A172 (cell line): ENCODE measurements at regions not wholly inside any gene's neighbourhood (a gene's known extent, or its start where the extent isn't known, plus 50 kb on each side); places are given as distances from the start of the nearest gene placed in this dataset.
A peak's percentile ranks its signal among the peaks of the same experiment; 100 is the strongest.
"Not testable (repeated sequence)": the region's sequence is repeated elsewhere in the genome, so short reads cannot be mapped to it uniquely, and the experiment has no call there.

ENCODE experiments used
- DNase-seq: peaks from one replicate; pipeline ENCODE4 v3.0.0-alpha.2; 2015; ENCODE audit warnings: low spot score

DNA sequence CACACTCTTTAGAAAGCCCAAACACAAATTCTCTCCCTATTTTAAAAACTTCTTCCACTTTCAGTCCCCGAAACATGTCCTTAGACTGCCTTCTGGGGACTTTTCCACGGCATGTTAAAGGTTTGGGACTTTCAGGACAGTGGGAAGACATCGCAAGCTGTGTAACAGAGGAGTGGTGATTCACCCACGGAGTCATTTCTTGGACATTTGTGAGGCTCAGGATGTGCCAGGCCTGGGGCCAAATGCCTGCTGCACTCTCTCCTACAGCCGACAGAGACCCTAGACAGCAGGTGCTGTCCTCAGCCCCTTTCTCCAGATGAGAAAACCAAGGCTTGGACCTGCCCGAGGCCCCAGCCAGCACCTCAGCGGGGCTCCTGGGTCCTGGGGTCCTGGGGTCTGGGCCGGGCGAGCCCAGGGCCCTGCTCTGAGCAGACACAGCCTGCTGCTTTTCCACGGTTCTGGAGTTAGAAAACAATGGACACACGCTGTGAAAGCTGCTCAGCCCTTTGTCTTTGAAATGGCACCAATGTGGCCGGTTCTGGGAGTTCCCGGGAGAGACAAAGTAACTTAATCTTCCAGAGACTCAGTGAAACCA lies 370.2 kb upstream of the SFSWAP start:
- no peak for DNase-seq

DNA sequence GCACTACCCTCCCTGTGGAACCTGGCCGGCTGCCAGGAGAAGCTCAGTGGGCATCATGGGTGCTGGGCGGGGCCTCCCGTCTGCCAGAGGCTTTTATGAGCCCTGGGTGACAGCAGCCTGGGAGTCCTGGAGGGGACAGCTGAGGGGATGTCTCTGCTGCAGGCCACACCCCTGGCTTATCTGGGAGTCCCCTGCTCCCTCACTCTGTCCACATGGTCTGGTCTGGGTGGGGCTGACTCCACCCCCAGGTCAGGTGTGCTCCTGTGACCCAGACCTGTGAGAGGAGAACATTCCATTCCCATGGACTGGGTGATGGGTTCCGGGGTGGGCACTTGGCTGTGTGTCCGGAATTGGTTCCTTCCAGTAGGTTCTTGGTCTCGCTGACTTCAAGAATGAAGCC lies 369.3 kb upstream of the SFSWAP start:
- not testable (repeated sequence) for DNase-seq

DNA sequence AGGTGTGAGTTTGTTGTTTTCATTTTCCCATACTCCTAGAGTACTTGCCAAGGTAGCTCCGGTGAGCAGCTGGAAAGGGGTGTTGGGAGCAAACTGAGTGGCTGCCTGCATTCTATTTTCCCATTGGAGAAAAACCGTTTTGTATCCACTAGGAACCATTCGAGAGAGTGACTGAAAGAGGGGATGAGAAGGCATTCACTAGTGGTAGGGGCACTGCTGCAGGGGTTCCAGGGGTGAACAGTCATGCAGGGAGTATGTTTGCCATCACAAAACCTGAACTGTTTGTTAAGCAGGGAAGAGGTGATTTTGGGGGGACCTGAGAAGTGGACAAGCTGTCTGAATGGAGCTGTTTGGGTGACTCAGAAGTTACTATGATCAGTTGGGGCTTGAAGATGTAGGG lies 367.5 kb upstream of the SFSWAP start:
- DNase-seq = not testable (repeated sequence)

DNA sequence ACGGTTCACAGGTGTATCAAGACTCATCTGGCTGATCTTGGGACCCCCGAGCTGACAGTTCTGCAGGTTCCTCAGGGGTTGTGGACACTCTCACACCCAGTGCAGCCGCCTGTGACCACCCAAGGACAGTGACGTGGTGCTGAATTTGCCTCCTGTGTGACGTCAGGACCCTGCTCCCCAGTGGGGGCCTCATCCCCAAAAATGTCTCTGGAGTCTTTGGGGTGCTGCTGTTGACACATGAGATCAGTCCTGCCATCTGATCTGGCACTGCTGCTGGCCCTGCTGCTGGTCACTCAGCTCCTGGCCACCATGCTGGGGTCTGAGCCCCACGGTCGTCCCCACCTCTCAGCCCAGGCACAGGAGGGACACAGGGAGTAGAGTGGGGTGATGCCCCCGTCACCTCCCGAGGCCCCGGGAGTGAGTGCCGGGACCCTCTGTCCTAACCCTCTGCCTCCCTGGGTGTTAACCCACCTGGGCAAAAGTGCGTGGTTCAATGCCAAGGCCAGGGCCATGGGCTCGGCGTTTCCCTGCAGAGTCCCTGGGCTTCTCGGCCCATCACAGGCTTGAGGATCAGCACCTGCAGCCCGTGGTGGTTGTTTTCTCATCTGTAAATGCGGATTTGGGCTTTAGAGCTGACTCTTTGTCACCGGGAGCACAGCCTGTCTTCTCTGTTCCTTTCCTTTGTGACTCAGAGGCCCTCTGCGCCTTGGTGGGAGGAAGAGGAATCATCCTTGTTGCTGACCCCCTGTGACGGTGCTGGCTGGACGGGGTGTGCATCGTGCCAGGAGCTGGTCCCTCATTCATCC lies 366.0 kb upstream of the SFSWAP start:
- not testable (repeated sequence) for DNase-seq

DNA sequence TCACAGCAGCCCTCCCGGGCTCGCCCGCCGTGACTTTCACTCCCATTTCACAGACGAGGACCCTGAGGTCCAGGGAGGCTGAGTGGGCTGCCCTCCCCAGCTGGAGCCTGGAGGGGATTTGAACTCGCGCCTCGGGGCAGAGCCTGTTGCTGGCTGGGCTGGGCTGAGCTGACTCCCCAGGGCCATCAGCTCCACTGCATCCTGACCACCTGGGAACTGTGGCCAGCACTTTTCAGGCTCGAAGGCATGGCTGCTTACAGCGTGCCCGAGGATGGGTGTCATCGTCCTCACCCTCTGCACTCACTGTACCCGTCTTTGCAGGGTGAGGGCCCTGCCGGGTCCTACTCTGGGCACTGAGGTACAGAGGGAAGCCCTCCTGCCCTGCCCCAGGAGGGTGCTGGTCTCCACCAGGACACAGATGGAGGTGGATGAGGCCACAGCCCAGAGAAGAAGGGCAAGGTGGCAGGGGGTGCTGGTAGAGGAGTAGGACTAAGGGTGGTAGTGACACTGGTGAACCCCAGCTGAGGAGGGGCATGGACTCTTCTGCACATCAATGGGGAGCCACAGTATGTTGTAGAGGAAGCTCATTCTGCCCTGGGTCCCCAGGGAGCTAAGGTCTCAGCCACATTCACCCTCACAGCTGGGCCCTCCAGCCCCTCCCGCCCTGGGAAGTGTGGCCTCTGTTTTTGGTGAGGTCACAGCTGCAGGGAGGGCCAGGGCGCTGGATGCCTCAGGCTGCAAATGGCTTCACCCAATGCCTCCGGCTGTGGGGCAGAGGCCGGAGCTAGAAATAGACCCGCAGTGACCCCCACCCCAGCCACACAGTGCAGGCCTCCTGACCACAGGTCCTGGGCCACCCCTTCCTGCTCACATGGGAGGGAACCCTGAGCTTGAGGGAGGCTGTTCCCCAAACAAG lies 365.1 kb upstream of the SFSWAP start:
- DNase-seq = no peak

DNA sequence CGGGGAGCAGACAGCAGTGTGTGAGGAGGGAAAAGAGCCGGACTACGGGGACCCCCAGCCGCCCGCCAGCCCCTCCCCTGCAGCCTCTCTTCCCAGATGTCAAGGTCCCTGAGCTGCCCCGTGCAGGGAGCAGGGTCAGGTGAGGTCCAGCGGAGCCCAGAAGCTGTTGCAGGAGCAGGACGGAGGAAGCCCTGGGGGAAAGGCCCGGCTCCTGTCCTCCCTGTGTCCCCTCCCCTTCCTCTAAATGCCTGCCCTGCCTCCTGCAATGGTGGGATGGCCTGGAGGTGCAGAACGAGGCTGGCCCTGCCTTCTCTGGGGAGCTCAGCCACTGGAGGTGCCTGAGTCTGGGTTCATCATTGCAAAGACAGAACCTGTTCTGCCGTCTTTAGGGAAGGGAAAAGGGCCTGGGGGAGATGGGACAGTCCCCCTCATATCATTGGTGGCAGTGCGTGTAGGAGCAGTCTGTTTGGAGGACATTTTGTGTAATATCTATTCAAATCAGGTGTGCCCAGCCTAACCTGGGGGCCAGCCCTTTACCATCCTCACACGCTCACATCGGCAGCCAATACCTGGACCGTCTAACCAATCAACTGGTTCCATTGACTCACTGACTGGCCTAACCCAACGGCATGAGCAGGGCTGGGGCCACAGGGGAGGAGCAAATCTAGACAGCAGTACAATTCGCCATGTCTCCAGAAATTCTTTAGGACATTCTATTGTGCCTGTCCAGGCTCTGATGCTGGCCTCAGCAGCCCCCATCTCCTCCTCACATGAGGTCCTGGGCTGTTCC lies 364.1 kb upstream of the SFSWAP start:
- DNase-seq = no peak

DNA sequence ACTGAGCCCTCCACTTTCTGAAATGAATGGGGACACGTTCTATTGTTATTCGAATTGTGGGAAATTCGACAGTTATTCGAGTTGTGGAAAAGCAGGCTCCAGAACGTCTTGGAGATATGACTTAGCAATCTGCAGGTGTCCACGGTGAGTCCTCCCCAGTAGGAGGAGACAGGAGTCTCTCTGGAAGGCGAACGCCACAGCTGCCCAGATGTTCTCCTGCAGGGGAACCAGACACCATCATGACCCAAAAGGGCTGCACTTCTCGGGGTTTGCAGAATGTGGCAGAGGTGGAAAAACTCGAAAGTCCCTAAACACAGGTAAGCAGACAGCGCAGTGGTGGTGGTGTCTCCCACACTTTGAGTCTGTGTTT lies 363.6 kb upstream of the SFSWAP start:
- DNase-seq = no peak

DNA sequence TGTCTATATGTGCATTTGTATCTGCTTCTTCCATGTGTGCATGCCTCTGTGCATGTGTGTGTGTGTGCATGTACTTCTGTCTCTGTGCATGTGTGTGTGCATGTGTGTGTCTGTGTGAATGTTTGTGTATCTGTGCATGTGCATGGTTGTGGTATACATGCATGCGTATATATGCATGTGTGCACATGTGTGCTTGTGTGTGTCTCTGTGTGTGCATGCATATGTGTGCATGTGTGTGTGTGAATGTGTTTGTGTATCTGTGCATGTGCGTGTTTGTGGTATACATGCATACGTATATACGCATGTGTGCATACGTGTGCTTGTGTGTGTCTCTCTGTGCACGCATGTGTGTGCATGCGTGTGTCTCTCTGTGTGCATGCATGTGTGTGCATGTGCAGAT lies 363.2 kb upstream of the SFSWAP start:
- no peak for DNase-seq

DNA sequence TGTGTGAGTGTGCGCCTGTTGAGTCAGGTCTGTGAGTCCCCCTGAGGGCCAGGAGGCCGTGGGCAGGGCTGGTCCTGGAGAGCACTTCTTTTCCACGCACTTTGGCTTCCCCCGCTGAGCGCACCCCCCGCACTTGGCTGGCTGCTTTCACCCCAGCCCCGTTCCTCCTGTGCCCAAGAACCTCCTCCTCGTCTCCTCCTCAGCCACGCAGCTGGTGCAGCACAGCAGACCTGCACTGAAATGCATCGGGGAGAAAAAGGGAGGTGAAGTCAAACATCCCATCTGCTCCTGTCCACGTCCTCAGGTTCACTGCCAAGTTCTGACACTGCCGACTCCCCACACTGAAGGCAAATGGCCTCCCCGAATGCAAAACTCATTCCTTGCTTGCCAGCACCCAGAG lies 362.7 kb upstream of the SFSWAP start:
- no peak for DNase-seq

DNA sequence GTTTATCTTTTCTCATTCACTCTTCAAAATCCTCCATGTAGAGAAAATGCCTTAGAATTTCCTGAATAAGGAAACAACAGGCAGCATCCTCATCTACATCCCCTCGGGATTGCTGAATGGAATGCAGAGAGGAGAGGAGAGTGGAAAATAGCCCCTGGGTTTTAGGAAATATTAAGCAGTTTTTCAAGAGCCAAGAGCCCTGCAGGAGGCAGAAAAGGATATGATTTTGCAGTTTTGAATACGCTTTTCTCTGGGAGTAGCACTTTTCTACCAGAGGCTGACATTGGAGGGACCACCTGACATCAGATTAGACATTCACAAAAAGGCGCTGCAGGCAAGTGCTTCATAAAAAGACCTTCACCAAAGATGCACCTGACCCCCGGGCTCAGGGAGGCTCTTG lies 362.2 kb upstream of the SFSWAP start:
- no peak for DNase-seq

DNA sequence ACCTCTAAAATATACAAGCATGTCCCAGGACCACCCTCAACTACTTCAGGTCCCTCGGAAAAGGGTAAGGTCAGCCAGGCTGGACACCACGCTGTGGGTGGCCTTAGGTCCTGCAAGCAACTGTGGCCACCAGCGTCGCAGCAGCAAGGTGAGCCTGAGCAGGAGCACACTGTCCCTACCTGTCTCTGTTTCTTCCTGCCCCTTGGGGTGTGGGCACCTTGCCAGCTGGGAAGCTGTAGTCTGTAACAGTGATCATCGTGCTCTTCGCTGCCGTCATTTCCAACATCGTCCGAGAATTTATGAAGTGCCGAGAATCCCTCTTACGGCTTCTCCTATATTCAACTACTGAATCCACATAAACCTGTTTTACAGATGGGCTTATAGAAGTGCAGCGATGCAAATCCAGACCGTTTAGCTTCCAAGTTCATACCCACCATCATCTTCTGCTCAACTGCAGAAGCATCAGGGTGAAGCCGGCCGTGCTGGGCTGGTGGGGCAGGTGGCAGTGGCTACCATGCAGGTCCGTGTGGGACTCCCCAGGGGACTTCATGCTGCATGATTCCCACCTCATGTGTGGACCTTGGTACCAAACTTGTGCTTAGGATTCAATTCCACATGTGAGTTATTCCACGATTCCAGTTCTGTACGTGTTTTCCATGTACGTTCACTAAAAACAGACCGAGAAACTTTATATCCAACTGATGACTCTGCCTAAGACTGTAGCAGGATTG lies 361.3 kb upstream of the SFSWAP start:
- DNase-seq = no peak

DNA sequence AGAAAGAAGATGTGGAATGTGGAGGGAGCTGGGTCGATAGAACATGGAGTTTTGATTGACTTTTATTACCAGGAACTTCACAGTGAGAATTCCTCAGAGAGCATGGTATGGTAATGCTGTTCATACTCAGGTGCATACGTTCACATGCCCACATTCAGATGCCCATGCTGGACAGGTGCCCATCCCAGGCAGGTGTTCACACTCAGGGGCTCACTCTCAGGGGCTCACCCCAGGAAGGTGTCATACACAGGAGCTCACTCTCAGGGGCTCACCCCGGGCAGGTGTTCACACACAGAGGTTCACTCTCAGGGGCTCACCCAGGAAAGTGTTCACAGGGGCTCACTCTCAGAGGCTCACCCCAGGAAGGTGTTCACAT lies 360.0 kb upstream of the SFSWAP start:
- no peak for DNase-seq

DNA sequence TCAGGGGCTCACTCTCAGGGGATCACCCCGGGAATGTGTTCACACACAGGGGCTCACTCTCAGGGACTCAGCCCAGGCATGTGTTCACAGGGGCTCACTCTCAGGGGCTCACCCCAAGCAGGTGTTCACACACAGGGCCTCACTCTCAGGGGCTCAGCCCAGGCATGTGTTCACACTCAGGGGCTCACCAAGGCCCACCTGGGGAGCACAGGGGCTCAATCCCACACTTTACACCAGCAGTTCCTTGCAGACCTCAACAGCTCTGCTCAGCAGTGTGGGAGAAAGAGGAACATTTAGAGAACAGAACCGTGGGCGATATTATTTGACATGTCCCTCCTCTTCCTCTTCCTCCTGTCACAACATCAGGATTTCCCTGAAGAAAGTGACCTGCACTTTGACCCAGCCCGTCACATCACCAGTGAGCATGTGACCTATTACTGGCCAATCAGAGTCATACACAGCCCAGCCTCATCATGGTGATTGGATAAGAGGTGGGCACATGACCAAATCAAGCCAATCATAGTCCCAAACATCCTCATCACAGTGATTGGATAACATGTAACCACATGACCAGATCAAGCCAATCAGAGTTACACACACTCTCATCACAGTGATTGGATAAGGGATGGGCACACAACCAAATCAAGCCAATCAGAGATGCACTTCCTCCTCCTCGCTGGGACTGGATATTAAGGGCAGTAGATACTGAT lies 359.4 kb upstream of the SFSWAP start:
- peak; percentile 22 for DNase-seq

DNA sequence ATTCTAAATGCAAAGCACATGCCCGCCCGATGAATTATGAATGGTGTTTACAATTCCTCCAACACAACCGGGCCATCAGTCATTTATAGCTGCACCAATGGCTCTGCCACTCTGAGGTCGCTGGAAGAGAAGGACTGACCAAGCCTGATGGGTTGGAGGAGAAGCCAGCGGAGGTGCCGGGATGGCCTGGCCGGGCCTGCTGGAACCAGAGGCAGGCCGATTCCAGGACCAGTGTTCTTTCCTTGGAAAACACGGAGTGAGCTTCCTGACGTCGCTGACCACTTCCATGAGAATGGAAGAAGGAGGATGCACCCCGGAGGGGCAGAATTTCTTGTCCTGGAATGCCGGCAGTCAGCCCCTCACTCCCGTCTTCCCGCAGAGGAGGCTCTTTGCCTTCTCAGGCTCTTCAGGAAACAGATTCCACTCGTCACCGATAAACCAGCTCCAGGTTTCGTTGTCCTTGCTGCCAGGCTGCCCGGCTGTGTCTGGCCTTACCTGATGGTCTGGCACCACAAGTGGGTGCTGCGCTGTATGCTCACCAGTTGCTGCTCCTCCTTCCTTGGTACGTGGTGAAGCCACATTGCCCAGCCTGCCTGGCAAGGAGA lies 358.5 kb upstream of the SFSWAP start:
- DNase-seq = no peak

DNA sequence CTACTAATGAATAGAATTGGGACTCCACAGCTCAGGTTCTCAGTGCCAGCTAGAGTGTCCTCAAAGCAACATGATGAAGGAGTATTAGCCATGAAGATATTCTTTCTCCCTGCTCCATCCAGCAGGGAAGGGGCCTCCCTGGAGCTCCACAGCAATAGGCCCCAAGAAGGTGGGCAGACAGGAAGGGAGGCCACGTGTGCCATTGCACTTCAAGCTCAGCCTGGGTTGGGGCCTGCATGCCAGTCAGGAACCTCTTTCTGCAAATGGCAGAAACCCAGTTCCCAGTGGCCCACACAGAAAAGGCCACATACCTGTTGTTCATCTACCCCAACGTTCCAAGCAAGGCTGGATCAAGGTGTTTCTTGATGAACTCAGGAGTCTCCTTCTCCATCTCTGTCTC lies 357.5 kb upstream of the SFSWAP start:
- DNase-seq = no peak

DNA sequence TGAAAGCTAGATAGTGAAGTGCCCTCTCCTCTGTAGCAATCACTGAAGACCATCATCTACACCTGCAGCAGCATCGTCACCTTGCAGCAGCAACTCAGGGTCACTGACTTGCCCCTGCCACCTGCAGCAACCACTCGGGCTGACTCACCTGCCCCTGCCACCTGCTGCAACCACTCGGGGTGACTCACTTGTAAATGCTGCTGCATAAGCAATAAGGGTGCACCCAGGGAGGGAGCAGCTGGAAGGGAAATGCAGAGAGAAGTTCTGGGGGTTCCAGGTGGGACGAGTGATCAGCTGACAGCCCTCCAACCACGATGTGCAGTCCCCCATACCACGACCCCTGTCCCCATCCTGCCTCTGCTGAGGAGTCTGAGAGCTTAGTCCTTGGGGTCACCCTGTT lies 357.1 kb upstream of the SFSWAP start:
- no peak for DNase-seq

DNA sequence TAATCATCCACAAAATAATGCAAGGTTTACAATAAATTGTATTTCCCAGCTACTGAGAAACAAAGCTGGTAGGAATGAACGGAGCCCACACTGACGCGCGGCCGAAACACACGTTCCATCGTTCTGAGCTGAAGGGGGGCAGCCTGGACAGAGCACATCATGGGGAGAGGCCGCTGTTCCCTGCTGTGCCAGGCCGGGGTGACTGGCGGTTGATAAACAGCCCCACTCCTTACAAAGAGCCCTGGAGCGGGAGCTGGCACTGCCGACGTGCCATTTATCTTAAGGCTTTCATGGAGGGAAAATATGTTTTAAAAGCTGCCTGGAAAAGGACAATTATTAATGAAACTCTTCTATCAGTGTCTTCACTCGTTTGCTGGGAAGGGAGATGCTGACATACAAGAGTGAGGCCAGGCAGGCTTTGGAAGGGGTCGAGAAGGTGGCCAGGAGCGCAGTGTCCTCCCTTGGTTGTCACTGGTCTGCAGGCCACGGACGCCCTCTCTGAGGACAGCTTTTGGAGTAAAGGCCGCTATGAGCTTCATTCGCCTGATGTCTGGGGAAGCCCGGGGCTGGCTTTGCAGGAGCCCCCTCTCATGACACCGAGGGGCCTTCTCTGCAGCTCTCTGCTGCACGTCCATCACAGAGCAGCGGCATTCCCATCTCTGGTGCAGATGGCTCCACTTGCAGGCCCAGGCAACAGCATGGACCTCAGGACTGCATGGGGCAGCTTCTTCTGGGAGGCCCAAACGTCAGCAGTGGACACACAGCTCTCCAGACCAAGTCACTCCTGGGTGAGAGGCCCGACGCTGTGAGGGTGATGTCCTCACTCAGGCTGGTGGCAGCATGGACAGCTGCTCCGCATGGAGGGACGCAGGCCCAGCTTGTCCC lies 355.3 kb upstream of the SFSWAP start:
- no peak for DNase-seq

DNA sequence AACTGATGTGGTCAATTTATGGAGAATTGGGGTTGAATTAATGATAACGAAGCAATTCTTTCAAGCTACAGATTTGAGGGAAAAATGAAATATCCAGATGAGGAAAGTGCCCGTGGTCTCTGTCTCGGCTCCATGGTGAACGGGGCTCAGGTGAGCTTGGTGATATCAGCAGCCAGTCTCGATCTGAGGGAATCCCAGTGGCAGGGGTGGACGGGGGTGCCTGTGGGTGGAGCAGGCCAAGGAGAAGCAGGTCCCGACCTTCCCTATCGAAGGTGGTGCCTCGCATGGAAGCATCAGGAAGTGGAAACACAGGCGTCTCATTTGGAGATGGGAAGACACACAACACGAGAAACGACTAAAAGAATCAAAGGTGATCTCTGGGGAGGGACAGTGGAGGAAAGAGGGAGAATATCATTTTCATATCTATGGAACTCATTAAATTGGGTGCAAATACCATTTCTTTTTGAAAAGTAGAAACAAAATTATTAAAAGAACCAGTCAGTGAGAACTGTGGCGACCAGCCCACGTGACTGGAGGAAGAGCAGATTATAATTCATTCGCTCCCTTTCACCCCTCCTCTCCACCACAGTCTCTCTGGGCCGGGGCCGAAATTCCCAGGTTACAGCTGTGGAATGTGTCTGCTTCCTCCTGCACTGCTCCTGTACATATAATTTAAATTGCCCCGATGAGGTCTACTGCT lies 354.3 kb upstream of the SFSWAP start:
- no peak for DNase-seq
